Chondrocyte (in vitro differentiated cells): ENCODE measurements at regions not wholly inside any gene's neighbourhood (a gene's known extent, or its start where the extent isn't known, plus 50 kb on each side); places are given as distances from the start of the nearest gene placed in this dataset.

ENCODE experiments used
- DNase-seq: peaks from one replicate; pipeline ENCODE4 v3.0.0; 2021; ENCODE audit warnings: mixed read lengths, low spot score
- H3K27ac Mint-ChIP-seq: one replicate; pipeline ENCODE4 v1.8.0; 2021; ENCODE audit warnings: mild to moderate bottlenecking, moderate library complexity, mixed read lengths; ENCODE audit not compliant: unreplicated experiment
- H3K27me3 Mint-ChIP-seq: 2 replicates; pipeline ENCODE4 v1.8.0; 2021; ENCODE audit warnings: low read depth, mixed read lengths
- H3K36me3 Mint-ChIP-seq: 2 replicates; pipeline ENCODE4 v1.8.0; 2021; ENCODE audit warnings: low read depth, mixed read lengths
- H3K4me1 Mint-ChIP-seq: 2 replicates; pipeline ENCODE4 v1.8.0; 2021; ENCODE audit warnings: low read depth, mild to moderate bottlenecking, mixed read lengths
- H3K4me3 Mint-ChIP-seq: one replicate; pipeline ENCODE4 v1.8.0; 2021; ENCODE audit warnings: mild to moderate bottlenecking, moderate library complexity, mixed read lengths; ENCODE audit not compliant: unreplicated experiment
- H3K9me3 Mint-ChIP-seq: 2 replicates; pipeline ENCODE4 v1.8.0; 2021; ENCODE audit warnings: low read depth, mixed read lengths
- TF ChIP-seq, protein P1 (sequence below): fragments of 200-600 bp; sonication (generic); IDR thresholded peaks from 2 replicates; pipeline ENCODE4 v1.5.0; 2021; ENCODE audit warnings: antibody characterized with exemption, mild to moderate bottlenecking, moderate library complexity

DNA sequence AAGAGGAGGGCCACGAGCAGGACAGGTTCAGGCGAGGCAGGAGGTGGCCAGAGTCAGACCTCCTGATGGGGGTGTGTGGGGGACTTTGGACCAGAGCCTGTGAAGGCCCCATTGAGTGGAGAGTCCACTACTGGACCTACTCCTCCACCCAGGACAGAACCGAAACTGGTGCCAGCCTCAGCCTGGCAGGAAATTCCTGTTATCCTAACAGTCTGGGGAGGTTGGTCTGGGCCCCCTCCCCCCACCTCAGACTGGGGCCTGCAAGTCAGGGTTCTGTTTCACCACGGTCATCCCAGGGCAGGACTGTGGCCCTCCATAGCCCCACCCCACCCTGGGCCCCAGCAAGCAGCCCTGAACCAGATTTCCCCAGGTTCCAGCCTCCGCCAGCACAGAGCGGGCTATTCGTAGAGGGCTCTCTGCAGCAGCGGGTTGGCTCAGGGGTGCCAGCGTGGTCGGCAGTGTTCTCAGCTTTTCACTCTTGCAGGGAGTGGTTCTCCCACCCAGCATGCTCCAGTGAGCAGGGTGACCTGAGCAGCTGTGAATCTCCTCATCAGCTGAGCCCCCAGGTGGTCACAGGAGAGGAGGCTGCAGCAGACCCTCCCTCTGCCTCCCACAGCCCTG, 217.3 kb downstream of the TBC1D2B start:
- peak; percentile 67 for DNase-seq
- TF ChIP-seq, protein P1, sequence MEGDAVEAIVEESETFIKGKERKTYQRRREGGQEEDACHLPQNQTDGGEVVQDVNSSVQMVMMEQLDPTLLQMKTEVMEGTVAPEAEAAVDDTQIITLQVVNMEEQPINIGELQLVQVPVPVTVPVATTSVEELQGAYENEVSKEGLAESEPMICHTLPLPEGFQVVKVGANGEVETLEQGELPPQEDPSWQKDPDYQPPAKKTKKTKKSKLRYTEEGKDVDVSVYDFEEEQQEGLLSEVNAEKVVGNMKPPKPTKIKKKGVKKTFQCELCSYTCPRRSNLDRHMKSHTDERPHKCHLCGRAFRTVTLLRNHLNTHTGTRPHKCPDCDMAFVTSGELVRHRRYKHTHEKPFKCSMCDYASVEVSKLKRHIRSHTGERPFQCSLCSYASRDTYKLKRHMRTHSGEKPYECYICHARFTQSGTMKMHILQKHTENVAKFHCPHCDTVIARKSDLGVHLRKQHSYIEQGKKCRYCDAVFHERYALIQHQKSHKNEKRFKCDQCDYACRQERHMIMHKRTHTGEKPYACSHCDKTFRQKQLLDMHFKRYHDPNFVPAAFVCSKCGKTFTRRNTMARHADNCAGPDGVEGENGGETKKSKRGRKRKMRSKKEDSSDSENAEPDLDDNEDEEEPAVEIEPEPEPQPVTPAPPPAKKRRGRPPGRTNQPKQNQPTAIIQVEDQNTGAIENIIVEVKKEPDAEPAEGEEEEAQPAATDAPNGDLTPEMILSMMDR, result no peak
- H3K4me1 Mint-ChIP-seq, result peaks cover 12% of the 10 kb centered on the region
- no peaks in the 10 kb centered on the region for H3K9me3 Mint-ChIP-seq
- no peak overlapping the region for H3K27ac Mint-ChIP-seq
- H3K27me3 Mint-ChIP-seq, result peaks cover 7% of the 10 kb centered on the region
- no peak overlapping the region for H3K4me3 Mint-ChIP-seq
- H3K36me3 Mint-ChIP-seq, result no peaks in the 10 kb centered on the region

GRCh38 chr15:77859491-77860060, 217.9 kb downstream of the TBC1D2B start:
- Mint-ChIP-seq H3K36me3 (no peaks in the 10 kb centered on the region), H3K4me3 (no peak overlapping the region), H3K27ac (no peak overlapping the region), H3K27me3 (peaks cover 11% of the 10 kb centered on the region), H3K9me3 (no peaks in the 10 kb centered on the region), H3K4me1 (peaks cover 12% of the 10 kb centered on the region)
- TF ChIP-seq, protein P1, result no peak
- peak; percentile 68 for DNase-seq

- Mint-ChIP-seq H3K4me3 (no peak overlapping the region), H3K4me1 (peaks cover 12% of the 10 kb centered on the region), H3K27ac (no peak overlapping the region), H3K27me3 (peaks cover 15% of the 10 kb centered on the region), H3K9me3 (no peaks in the 10 kb centered on the region), H3K36me3 (no peaks in the 10 kb centered on the region)
- DNase-seq, result peak; percentile 39
- TF ChIP-seq, protein P1, result no peak
Observed at GRCh38 chr15:77858792-77859490, 218.6 kb downstream of the TBC1D2B start.

GRCh38 chr15:77857419-77857818, 220.1 kb downstream of the TBC1D2B start:
- Mint-ChIP-seq H3K4me1 (peaks cover 4% of the 10 kb centered on the region), H3K36me3 (no peaks in the 10 kb centered on the region), H3K27ac (no peak overlapping the region), H3K27me3 (peaks cover 22% of the 10 kb centered on the region), H3K4me3 (no peak overlapping the region), H3K9me3 (no peaks in the 10 kb centered on the region)
- TF ChIP-seq, protein P1, result no peak
- DNase-seq, result peak; percentile 48

- TF ChIP-seq, protein P1, result no peak
- Mint-ChIP-seq H3K4me1 (peaks cover 4% of the 10 kb centered on the region), H3K4me3 (no peak overlapping the region), H3K36me3 (no peaks in the 10 kb centered on the region), H3K27me3 (peaks cover 27% of the 10 kb centered on the region), H3K27ac (no peak overlapping the region), H3K9me3 (no peaks in the 10 kb centered on the region)
- peak; percentile 20 for DNase-seq
Observed at GRCh38 chr15:77856705-77857346, 220.7 kb downstream of the TBC1D2B start.
